ENCODE measurements at regions not wholly inside any gene's neighbourhood (a gene's known extent, or its start where the extent isn't known, plus 50 kb on each side); places are given as distances from the start of the nearest gene placed in this dataset.

- intact Hi-C loops (cut with DNase I; ENCODE audit: low total_unique reads): no loop called here
- no peaks in the 10 kb centered on the region for H3K36me3 ChIP-seq
- H3K9me3 ChIP-seq: no peaks in the 10 kb centered on the region
- no peak overlapping the region for H3K27ac ChIP-seq
- no peak overlapping the region for H3K4me3 ChIP-seq
- no peak for DNase-seq
- TF ChIP-seq POLR2AphosphoS5 (IDR thresholded peaks at IDR 0.05): no peak
- TF ChIP-seq EP300 (IDR thresholded peaks at IDR 0.05): no peak
- TF ChIP-seq CTCF (IDR thresholded peaks at IDR 0.05): no peak
- no peak for TF ChIP-seq POLR2A (IDR thresholded peaks at IDR 0.05)
- WGBS, 5 donors: 74 to 84% (median 77%) methylated on average over 14 of the region's 14 CpGs
- H3K4me1 ChIP-seq: no peaks in the 10 kb centered on the region
- H3K27me3 ChIP-seq: peaks cover 0 to 21% (median 13%) of the 10 kb centered on the region in 3 donors
Observed at GRCh38 chr2:177038787-177039484, 173.7 kb upstream of the HNRNPA3 start.

GRCh38 chr2:177042311-177042710 lies 170.3 kb upstream of the HNRNPA3 start:
- Histone ChIP-seq H3K27ac (no peak overlapping the region), H3K4me1 (no peaks in the 10 kb centered on the region), H3K27me3 (peaks cover 0 to 15% (median 10%) of the 10 kb centered on the region in 3 donors), H3K4me3 (no peak overlapping the region), H3K36me3 (no peaks in the 10 kb centered on the region), H3K9me3 (peaks cover 0 to 4% (median 0%) of the 10 kb centered on the region in 4 donors)
- DNase-seq: no peak
- intact Hi-C loops (cut with DNase I; ENCODE audit: low total_unique reads): no loop called here
- no peak for TF ChIP-seq EP300 (IDR thresholded peaks at IDR 0.05)
- TF ChIP-seq CTCF (IDR thresholded peaks at IDR 0.05): no peak
- no peak for TF ChIP-seq POLR2AphosphoS5 (IDR thresholded peaks at IDR 0.05)
- 56 to 75% (median 67%) methylated on average over 3 of the region's 3 CpGs for WGBS, 5 donors

GRCh38 chr2:177044671-177045070 lies 167.9 kb upstream of the HNRNPA3 start:
- H3K4me1 ChIP-seq: no peaks in the 10 kb centered on the region
- H3K27me3 ChIP-seq: peaks cover 0 to 6% (median 0%) of the 10 kb centered on the region in 3 donors
- no peak overlapping the region for H3K27ac ChIP-seq
- DNase-seq: no peak
- intact Hi-C loops (cut with DNase I; ENCODE audit: low total_unique reads): no loop called here
- no peak overlapping the region for H3K4me3 ChIP-seq
- WGBS, 5 donors: 31 to 62% (median 55%) methylated on average over 2 of the region's 2 CpGs
- no peaks in the 10 kb centered on the region for H3K36me3 ChIP-seq
- H3K9me3 ChIP-seq: peaks cover 0 to 9% (median 3%) of the 10 kb centered on the region in 4 donors
- TF ChIP-seq POLR2AphosphoS5 (IDR thresholded peaks at IDR 0.05) (no peak), POLR2A (IDR thresholded peaks at IDR 0.05) (no peak), CTCF (IDR thresholded peaks at IDR 0.05) (no peak), EP300 (IDR thresholded peaks at IDR 0.05) (no peak)

- peaks cover 0 to 9% (median 3%) of the 10 kb centered on the region in 4 donors for H3K9me3 ChIP-seq
- H3K4me3 ChIP-seq: no peak overlapping the region
- TF ChIP-seq CTCF (IDR thresholded peaks at IDR 0.05): no peak
- no peak for TF ChIP-seq POLR2A (IDR thresholded peaks at IDR 0.05)
- no peak for TF ChIP-seq POLR2AphosphoS5 (IDR thresholded peaks at IDR 0.05)
- TF ChIP-seq EP300 (IDR thresholded peaks at IDR 0.05): no peak
- intact Hi-C loops (cut with DNase I; ENCODE audit: low total_unique reads): no loop called here
- no peaks in the 10 kb centered on the region for H3K4me1 ChIP-seq
- no peaks in the 10 kb centered on the region for H3K36me3 ChIP-seq
- H3K27ac ChIP-seq: no peak overlapping the region
- H3K27me3 ChIP-seq: no peaks in the 10 kb centered on the region
- DNase-seq: no peak
Observed at GRCh38 chr2:177048981-177049380, 163.6 kb upstream of the HNRNPA3 start.

Data from stomach (tissue), 8 donors.